H1 (cell line): ENCODE measurements at regions not wholly inside any gene's neighbourhood (a gene's known extent, or its start where the extent isn't known, plus 50 kb on each side); places are given as distances from the start of the nearest gene placed in this dataset.

ENCODE experiments used
- CTCF ChIA-PET: fragments of 300-600 bp; sonication (Branson Sonifier 250); formaldehyde crosslinking; loops from one replicate; lab custom pipeline; 2021; ENCODE audit not compliant: partially characterized antibody; lab: Charles Lee
- POLR2A ChIA-PET: fragments of 300-600 bp; sonication (Branson Sonifier 250); formaldehyde crosslinking; loops from one replicate; lab custom pipeline; 2021; ENCODE audit warnings: inconsistent platforms; ENCODE audit not compliant: partially characterized antibody; lab: Charles Lee
- DNase-seq, 2 experiments: peaks; one replicate each; pipeline versions ENCODE4 v3.0.0 to v3.0.0-alpha.2; 2010 to 2022; ENCODE audit warnings: low spot score in 2 of 2, low read depth in 1 of 2, mixed read lengths in 1 of 2
- FAIRE-seq: peaks from 2 replicates; lab custom pipeline; 2011; peaks lifted over from hg19 to GRCh38; lab: Jason Lieb, UNC
- H2AFZ ChIP-seq: 2 replicates; pipeline ENCODE4 v1.8.1; 2012; ENCODE audit warnings: low read length, inconsistent platforms
- H2AK5ac ChIP-seq: 2 replicates; pipeline ENCODE4 v1.6.1; 2013; ENCODE audit warnings: low read depth, low read length
- H2BK120ac ChIP-seq: replicated peaks from 2 replicates; pipeline ENCODE3; 2013; ENCODE audit warnings: low read depth, low read length, inconsistent platforms
- H2BK12ac ChIP-seq: 2 replicates; pipeline ENCODE4 v1.6.1; 2013; ENCODE audit warnings: low read depth, low read length
- H2BK15ac ChIP-seq: 2 replicates; pipeline ENCODE4 v1.6.1; 2013; ENCODE audit warnings: low read length
- H2BK20ac ChIP-seq: 2 replicates; pipeline ENCODE4 v1.6.1; 2013; ENCODE audit warnings: low read length
- H2BK5ac ChIP-seq: 2 replicates; pipeline ENCODE4 v1.6.1; 2013; ENCODE audit warnings: low read depth, low read length
- H3K14ac ChIP-seq: 2 replicates; pipeline ENCODE4 v1.6.1; 2013; ENCODE audit warnings: inconsistent platforms; ENCODE audit not compliant: insufficient read length
- H3K18ac ChIP-seq: 2 replicates; pipeline ENCODE4 v1.6.1; 2013; ENCODE audit warnings: low read length; ENCODE audit errors: extremely low read depth
- H3K23ac ChIP-seq: 2 replicates; pipeline ENCODE4 v1.6.1; 2013; ENCODE audit warnings: inconsistent platforms; ENCODE audit not compliant: insufficient read length
- H3K23me2 ChIP-seq: 2 replicates; pipeline ENCODE4 v1.6.1; 2013; ENCODE audit warnings: low read depth, low read length
- H3K27ac ChIP-seq: 2 replicates; pipeline ENCODE4 v1.6.1; 2011; ENCODE audit warnings: low read depth, low read length, inconsistent platforms
- H3K27me3 ChIP-seq, 4 experiments: replicated peaks in 1 of 4; 1 replicate in 1 of 4; 2 replicates in 3 of 4; pipeline versions ENCODE4 v1.6.1 to v1.8.1; 2011 to 2013; ENCODE audit warnings: low read length in 3 of 4, mild to moderate bottlenecking in 3 of 4, inconsistent platforms in 2 of 4, mixed read lengths in 2 of 4, moderate library complexity in 1 of 4; ENCODE audit not compliant: control insufficient read depth in 3 of 4, insufficient read depth in 3 of 4; ENCODE audit errors: extremely low read depth in 1 of 4
- H3K36me3 ChIP-seq, 4 experiments: 2 replicates each; pipeline versions ENCODE4 v1.6.1 to v1.8.1; 2011 to 2013; ENCODE audit warnings: mild to moderate bottlenecking in 4 of 4, low read length in 3 of 4, moderate library complexity in 2 of 4, control low read depth in 1 of 4, inconsistent platforms in 1 of 4; ENCODE audit not compliant: insufficient read depth in 4 of 4, control insufficient read depth in 2 of 4
- H3K4ac ChIP-seq: replicated peaks from 2 replicates; pipeline ENCODE3; 2013; ENCODE audit warnings: low read length, low read depth, mixed read lengths, inconsistent platforms; ENCODE audit not compliant: insufficient read length
- H3K4me1 ChIP-seq, 4 experiments: replicated peaks in 1 of 4; 1 replicate in 1 of 4; 2 replicates in 3 of 4; pipeline versions ENCODE4 v1.6.1 to v1.8.1; 2011 to 2013; ENCODE audit warnings: low read length in 3 of 4, inconsistent platforms in 2 of 4, mixed read lengths in 1 of 4; ENCODE audit not compliant: insufficient read depth in 4 of 4, control insufficient read depth in 3 of 4
- H3K4me2 ChIP-seq, 2 experiments: 2 replicates each; pipeline versions ENCODE4 v1.6.1 to v1.8.1; 2011 to 2013; ENCODE audit warnings: low read depth in 2 of 2, low read length in 2 of 2, control low read depth in 1 of 2, inconsistent platforms in 1 of 2, mild to moderate bottlenecking in 1 of 2; ENCODE audit not compliant: insufficient read depth in 1 of 2
- H3K4me3 ChIP-seq, 4 experiments: fragments of 200-600, 300-600 bp in 1 of 4; sonication (generic), shearing (Covaris generic), sonication (Bioruptor Twin) in 1 of 4; 2 replicates each; pipeline versions ENCODE4 v1.5.1 to v1.8.1; 2011 to 2016; ENCODE audit warnings: low read length in 4 of 4, low read depth in 3 of 4, control low read depth in 2 of 4, inconsistent platforms in 2 of 4, mild to moderate bottlenecking in 2 of 4, mixed read lengths in 1 of 4, moderate library complexity in 1 of 4; ENCODE audit not compliant: insufficient read depth in 2 of 4; ENCODE audit errors: extremely low read depth in 1 of 4
- H3K56ac ChIP-seq: replicated peaks from 2 replicates; pipeline ENCODE3; 2013; ENCODE audit warnings: low read depth, mild to moderate bottlenecking, mixed read lengths, low read length, inconsistent platforms; ENCODE audit not compliant: insufficient read length
- H3K79me1 ChIP-seq: 2 replicates; pipeline ENCODE4 v1.6.1; 2013; ENCODE audit warnings: low read depth, low read length, control low read depth
- H3K79me2 ChIP-seq, 2 experiments: 2 replicates each; pipeline versions ENCODE4 v1.6.1 to v1.8.1; 2012 to 2013; ENCODE audit warnings: low read length in 2 of 2, mild to moderate bottlenecking in 2 of 2, inconsistent platforms in 1 of 2; ENCODE audit not compliant: insufficient read depth in 2 of 2, control insufficient read depth in 1 of 2
- H3K9ac ChIP-seq, 4 experiments: replicated peaks in 1 of 4; 1 replicate in 1 of 4; 2 replicates in 3 of 4; pipeline versions ENCODE4 v1.6.1 to v1.8.1; 2011 to 2013; ENCODE audit warnings: low read depth in 3 of 4, low read length in 3 of 4, control low read depth in 2 of 4, mild to moderate bottlenecking in 2 of 4, moderate library complexity in 2 of 4, inconsistent platforms in 1 of 4; ENCODE audit errors: extremely low read depth in 1 of 4
- H3K9me3 ChIP-seq, 2 experiments: 2 replicates each; pipeline versions ENCODE4 v1.6.1 to v1.8.1; 2012 to 2013; ENCODE audit warnings: mild to moderate bottlenecking in 2 of 2, moderate library complexity in 2 of 2, control low read depth in 1 of 2, inconsistent platforms in 1 of 2, low read depth in 1 of 2, low read length in 1 of 2, mixed read lengths in 1 of 2; ENCODE audit not compliant: insufficient read depth in 2 of 2
- H4K20me1 ChIP-seq, 2 experiments: replicated peaks in 1 of 2; 2 replicates each; pipeline versions ENCODE3 to v1.8.1; 2011 to 2013; ENCODE audit warnings: inconsistent platforms in 2 of 2, low read length in 2 of 2, mild to moderate bottlenecking in 1 of 2; ENCODE audit not compliant: insufficient read depth in 2 of 2, control insufficient read depth in 1 of 2
- H4K5ac ChIP-seq: 2 replicates; pipeline ENCODE4 v1.6.1; 2013; ENCODE audit warnings: low read length, low read depth, mixed read lengths, inconsistent platforms; ENCODE audit not compliant: insufficient read length
- H4K8ac ChIP-seq: 2 replicates; pipeline ENCODE4 v1.8.0; 2013; ENCODE audit warnings: mild to moderate bottlenecking, moderate library complexity, low read length, inconsistent platforms; ENCODE audit not compliant: insufficient read depth; ENCODE audit errors: extremely low read depth
- H4K91ac ChIP-seq: replicated peaks from 2 replicates; pipeline ENCODE3; 2013; ENCODE audit warnings: low read length, mixed read lengths, inconsistent platforms; ENCODE audit not compliant: insufficient read length
- SRF ChIP-seq: IDR thresholded peaks from 2 replicates; pipeline ENCODE4 v1.6.1; 2011; ENCODE audit warnings: mild to moderate bottlenecking, low read depth, low read length, moderate library complexity
- WGBS, 2 experiments: shearing (Covaris generic) in 1 of 2; methylation state at CpG; one replicate each; pipeline versions ENCODE4 v1.1.6 to v1.1.7; 2013 to 2015; ENCODE audit warnings: low lambda C conversion rate in 2 of 2, mixed read lengths in 2 of 2, inconsistent platforms in 1 of 2, low coverage in 1 of 2, missing lambda C conversion rate in 1 of 2; ENCODE audit not compliant: insufficient replicate concordance in 2 of 2, insufficient coverage in 1 of 2, insufficient read length in 1 of 2; ENCODE audit errors: extremely low coverage in 1 of 2, missing lambda C conversion rate in 1 of 2; 5-methylcytosine and 5-hydroxymethylcytosine counted together

GRCh38 chr6:26230351-26230750 lies 134.6 kb upstream of the BTN3A2 start:
- no peaks in the 10 kb centered on the region for H3K9me3 ChIP-seq
- H4K5ac ChIP-seq, result no peak overlapping the region
- H3K4me3 ChIP-seq, result no peak overlapping the region
- DNase-seq, result no peak
- H3K14ac ChIP-seq, result no peak overlapping the region
- H4K91ac ChIP-seq, result no peak overlapping the region
- no peak overlapping the region for H2AK5ac ChIP-seq
- H3K4me2 ChIP-seq, result no peak overlapping the region
- H3K9ac ChIP-seq, result no peak overlapping the region
- H3K79me2 ChIP-seq, result peaks cover 0 to 5% of the 10 kb centered on the region in 2 experiments; a peak in 1 of 4 replicates
- H2BK12ac ChIP-seq, result no peak overlapping the region
- H3K27me3 ChIP-seq, result no peaks in the 10 kb centered on the region
- peaks cover 12% of the 10 kb centered on the region for H3K23me2 ChIP-seq
- peaks cover 0 to 1% of the 10 kb centered on the region in 2 experiments for H4K20me1 ChIP-seq
- no peak overlapping the region for H3K4ac ChIP-seq
- TF ChIP-seq SRF, result no peak
- TF ChIP-seq, all 59 proteins: peak for 0
- Histone ChIP-seq H2BK5ac (no peak overlapping the region), H2AFZ (no peak overlapping the region), H2BK120ac (no peak overlapping the region), H3K27ac (no peak overlapping the region), H2BK15ac (no peak overlapping the region), H3K23ac (no peak overlapping the region), H4K8ac (no peak overlapping the region), H3K36me3 (no peaks in the 10 kb centered on the region), H3K56ac (no peak overlapping the region), H3K79me1 (no peaks in the 10 kb centered on the region), H3K18ac (no peak overlapping the region), H3K4me1 (peaks cover 0 to 8% (median 2%) of the 10 kb centered on the region in 4 experiments; a peak in 3 of 7 replicates), H2BK20ac (no peak overlapping the region)
- no peak for FAIRE-seq
- CTCF ChIA-PET, result no interaction called here
- WGBS, 2 experiments, result 94% methylated on average over 5 of the region's 5 CpGs; no CpG with 5 or more reads in 1 of the 2 experiments
- POLR2A ChIA-PET, result interaction anchor here (1.0 to 9.7 kb wide), 12 partner anchors 9 to 1639 kb away, joined by 3 to 477 read pairs (median 5); a partner anchor contains a TSS
